CD14-positive monocyte (primary cell): ENCODE measurements at regions not wholly inside any gene's neighbourhood (a gene's known extent, or its start where the extent isn't known, plus 50 kb on each side); places are given as distances from the start of the nearest gene placed in this dataset.

Experiments used
- DNase-seq, 3 donors: peaks; one replicate each; pipeline ENCODE4 v3.0.0-alpha.2; 2011 to 2022
- H2AFZ ChIP-seq: 2 replicates; pipeline ENCODE4 v1.6.0; 2012; ENCODE audit warnings: mild to moderate bottlenecking, low read depth, low read length, inconsistent platforms; ENCODE audit not compliant: insufficient read depth, poor library complexity, severe bottlenecking
- H3K27ac ChIP-seq, 2 donors: 1 replicate in 1 of 2; 2 replicates in 1 of 2; pipeline ENCODE4 v1.5.1; 2012 to 2013; ENCODE audit warnings: low read length in 2 of 2, control low read depth in 1 of 2, inconsistent platforms in 1 of 2, low read depth in 1 of 2, mild to moderate bottlenecking in 1 of 2
- H3K27me3 ChIP-seq, 2 donors: one replicate each; pipeline versions ENCODE4 v1.6.0 to v1.6.1; 2011 to 2013; ENCODE audit warnings: low read length in 2 of 2; ENCODE audit not compliant: control insufficient read depth in 2 of 2, insufficient read depth in 2 of 2
- H3K36me3 ChIP-seq, 2 donors: replicated peaks in 1 of 2; 1 replicate in 1 of 2; 2 replicates in 1 of 2; pipeline versions ENCODE4 v1.5.1 to v1.6.1; 2012 to 2013; ENCODE audit warnings: low read length in 2 of 2, control low read depth in 1 of 2, inconsistent platforms in 1 of 2, mild to moderate bottlenecking in 1 of 2; ENCODE audit not compliant: insufficient read depth in 2 of 2, control insufficient read depth in 1 of 2
- H3K4me1 ChIP-seq, 2 donors: 1 replicate in 1 of 2; 2 replicates in 1 of 2; pipeline versions ENCODE4 v1.5.1 to v1.6.1; 2012 to 2013; ENCODE audit warnings: low read length in 2 of 2, control low read depth in 1 of 2, inconsistent platforms in 1 of 2, mild to moderate bottlenecking in 1 of 2, moderate library complexity in 1 of 2; ENCODE audit not compliant: insufficient read depth in 2 of 2, control insufficient read depth in 1 of 2
- H3K4me2 ChIP-seq: replicated peaks from 2 replicates; pipeline ENCODE3; 2012; ENCODE audit warnings: low read length, moderate library complexity, mild to moderate bottlenecking; ENCODE audit not compliant: poor library complexity, severe bottlenecking; ENCODE audit errors: extremely low read depth
- H3K4me3 ChIP-seq, 3 experiments: fragments of 200-600 bp in 1 of 3; sonication (generic) in 1 of 3; replicated peaks in 1 of 3; 1 replicate in 2 of 3; 2 replicates in 1 of 3; pipeline ENCODE4 v1.5.1; 2011 to 2013; ENCODE audit warnings: low read length in 3 of 3, mild to moderate bottlenecking in 3 of 3, control low read depth in 2 of 3, low read depth in 2 of 3, inconsistent platforms in 1 of 3, moderate library complexity in 1 of 3
- H3K79me2 ChIP-seq: 2 replicates; pipeline ENCODE4 v1.6.0; 2012; ENCODE audit warnings: mild to moderate bottlenecking, control low read depth, inconsistent platforms, low read length, moderate library complexity; ENCODE audit not compliant: insufficient read depth
- H3K9ac ChIP-seq: 2 replicates; pipeline ENCODE4 v1.6.0; 2017; ENCODE audit warnings: low read length, mild to moderate bottlenecking; ENCODE audit not compliant: insufficient read depth, poor library complexity, severe bottlenecking
- H3K9me3 ChIP-seq, 2 donors: replicated peaks in 1 of 2; 1 replicate in 1 of 2; 2 replicates in 1 of 2; pipeline versions ENCODE4 v1.5.1 to v1.6.1; 2012 to 2013; ENCODE audit warnings: low read length in 2 of 2, control low read depth in 1 of 2; ENCODE audit not compliant: control insufficient read depth in 1 of 2, insufficient read depth in 1 of 2
- H4K20me1 ChIP-seq: 2 replicates; pipeline ENCODE4 v1.6.0; 2012; ENCODE audit warnings: mild to moderate bottlenecking, low read length, control low read depth, moderate library complexity; ENCODE audit not compliant: insufficient read depth
- H3K27ac Mint-ChIP-seq, 7 donors: one replicate each; pipeline ENCODE4 v1.8.0; 2020; ENCODE audit warnings: mild to moderate bottlenecking in 7 of 7, mixed read lengths in 7 of 7, moderate library complexity in 6 of 7, inconsistent platforms in 2 of 7
- H3K27me3 Mint-ChIP-seq, 3 donors: one replicate each; pipeline ENCODE4 v1.8.0; 2021 to 2022; ENCODE audit warnings: low read depth in 3 of 3, mild to moderate bottlenecking in 3 of 3, mixed read lengths in 3 of 3, moderate library complexity in 3 of 3, inconsistent platforms in 1 of 3
- H3K36me3 Mint-ChIP-seq, 2 donors: one replicate each; pipeline ENCODE4 v1.8.0; 2020; ENCODE audit warnings: mixed read lengths in 2 of 2, inconsistent platforms in 1 of 2, mild to moderate bottlenecking in 1 of 2
- H3K4me1 Mint-ChIP-seq: one replicate; pipeline ENCODE4 v1.8.0; 2020; ENCODE audit warnings: mild to moderate bottlenecking, mixed read lengths
- H3K4me3 Mint-ChIP-seq, 2 donors: one replicate each; pipeline ENCODE4 v1.8.0; 2020; ENCODE audit warnings: mild to moderate bottlenecking in 2 of 2, mixed read lengths in 2 of 2, moderate library complexity in 1 of 2
- H3K9me3 Mint-ChIP-seq, 7 donors: one replicate each; pipeline ENCODE4 v1.8.0; 2020 to 2022; ENCODE audit warnings: mixed read lengths in 7 of 7, mild to moderate bottlenecking in 6 of 7, moderate library complexity in 6 of 7, inconsistent platforms in 2 of 7
- WGBS: methylation state at CpG from one replicate; pipeline ENCODE4 v1.1.5; 2013; ENCODE audit warnings: missing lambda C conversion rate; ENCODE audit not compliant: insufficient coverage; 5-methylcytosine and 5-hydroxymethylcytosine counted together
- intact Hi-C, 2 donors: fragments of 100-400 bp; cut with micrococcal nuclease; formaldehyde crosslinking; loops; one replicate each; pipeline versions ENCODE4 v1.15.0 to v1.15.1; 2023
- TF ChIP-seq, protein P1 (sequence below): fragments of 200-600 bp; IDR thresholded peaks from one replicate; pipeline ENCODE4 v1.8.0; 2022; ENCODE audit warnings: antibody characterized with exemption, mild to moderate bottlenecking

DNA sequence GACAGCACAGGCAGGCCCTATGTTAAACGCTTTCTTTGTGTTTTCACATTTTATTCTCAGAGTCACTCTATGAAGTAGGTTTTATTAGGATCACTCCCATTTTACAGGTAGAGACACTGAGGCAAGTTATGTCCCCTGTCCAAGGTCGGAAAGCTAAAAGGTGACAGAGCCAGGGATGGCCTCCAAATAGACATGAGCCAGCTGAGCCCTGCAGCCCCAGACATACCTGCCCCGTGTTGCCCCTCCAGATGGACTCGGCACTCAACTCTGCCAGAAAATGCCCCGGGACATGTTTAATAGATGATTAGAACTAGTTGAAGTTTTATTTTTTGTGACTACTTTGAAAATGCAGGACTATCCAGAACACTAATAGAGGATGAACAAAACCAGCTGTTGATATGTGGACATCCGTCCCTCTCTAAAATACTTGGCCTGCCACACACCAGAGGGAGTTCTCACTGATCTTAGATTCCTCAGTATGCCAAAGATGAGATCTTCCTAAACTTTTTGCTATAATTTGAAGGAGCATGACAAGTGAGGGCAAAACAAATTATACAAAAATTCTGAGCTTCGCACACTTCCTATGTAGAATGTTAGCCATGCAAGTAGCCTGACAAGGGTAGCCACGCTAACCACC, 258.6 kb upstream of the ADAMTS16 start:
- Mint-ChIP-seq H3K27me3 (no peaks in the 10 kb centered on the region), H3K27ac (no peak overlapping the region), H3K36me3 (no peaks in the 10 kb centered on the region), H3K9me3 (no peaks in the 10 kb centered on the region), H3K4me3 (no peak overlapping the region), H3K4me1 (no peaks in the 10 kb centered on the region)
- no peak overlapping the region for H3K9ac ChIP-seq
- H3K4me2 ChIP-seq, result no peak overlapping the region
- H3K4me3 ChIP-seq, result no peak overlapping the region
- TF ChIP-seq, protein P1, sequence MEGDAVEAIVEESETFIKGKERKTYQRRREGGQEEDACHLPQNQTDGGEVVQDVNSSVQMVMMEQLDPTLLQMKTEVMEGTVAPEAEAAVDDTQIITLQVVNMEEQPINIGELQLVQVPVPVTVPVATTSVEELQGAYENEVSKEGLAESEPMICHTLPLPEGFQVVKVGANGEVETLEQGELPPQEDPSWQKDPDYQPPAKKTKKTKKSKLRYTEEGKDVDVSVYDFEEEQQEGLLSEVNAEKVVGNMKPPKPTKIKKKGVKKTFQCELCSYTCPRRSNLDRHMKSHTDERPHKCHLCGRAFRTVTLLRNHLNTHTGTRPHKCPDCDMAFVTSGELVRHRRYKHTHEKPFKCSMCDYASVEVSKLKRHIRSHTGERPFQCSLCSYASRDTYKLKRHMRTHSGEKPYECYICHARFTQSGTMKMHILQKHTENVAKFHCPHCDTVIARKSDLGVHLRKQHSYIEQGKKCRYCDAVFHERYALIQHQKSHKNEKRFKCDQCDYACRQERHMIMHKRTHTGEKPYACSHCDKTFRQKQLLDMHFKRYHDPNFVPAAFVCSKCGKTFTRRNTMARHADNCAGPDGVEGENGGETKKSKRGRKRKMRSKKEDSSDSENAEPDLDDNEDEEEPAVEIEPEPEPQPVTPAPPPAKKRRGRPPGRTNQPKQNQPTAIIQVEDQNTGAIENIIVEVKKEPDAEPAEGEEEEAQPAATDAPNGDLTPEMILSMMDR, result no peak
- no peak overlapping the region for H3K27ac ChIP-seq
- no peak for DNase-seq
- H4K20me1 ChIP-seq, result no peaks in the 10 kb centered on the region
- H3K27me3 ChIP-seq, result no peaks in the 10 kb centered on the region
- no peaks in the 10 kb centered on the region for H3K36me3 ChIP-seq
- no peaks in the 10 kb centered on the region for H3K79me2 ChIP-seq
- intact Hi-C loops, result no loop called here
- H2AFZ ChIP-seq, result no peak overlapping the region
- 91% methylated on average over 4 of the region's 8 CpGs for WGBS
- H3K4me1 ChIP-seq, result no peaks in the 10 kb centered on the region
- no peaks in the 10 kb centered on the region for H3K9me3 ChIP-seq

DNA sequence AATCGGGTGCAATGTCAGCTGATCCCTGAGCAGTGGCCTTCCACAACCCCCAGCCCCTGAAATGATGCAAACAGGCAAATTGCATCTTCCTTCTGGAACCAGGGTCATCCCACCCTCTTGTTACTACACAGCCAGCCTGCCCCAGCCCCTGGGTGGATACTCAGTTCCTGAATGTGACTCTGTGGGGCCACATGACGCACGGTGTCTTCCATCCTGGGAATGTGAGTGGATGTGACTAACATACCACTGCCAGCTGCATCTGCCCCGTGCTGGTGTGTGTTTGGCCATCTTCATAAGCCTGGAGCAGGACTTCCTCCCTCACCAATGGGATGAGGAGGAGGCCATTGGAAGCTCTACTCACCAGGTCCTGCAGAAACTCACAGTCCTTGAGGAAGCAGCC, 257.9 kb upstream of the ADAMTS16 start:
- H3K4me3 Mint-ChIP-seq, result no peak overlapping the region
- Histone ChIP-seq H3K9me3 (no peaks in the 10 kb centered on the region), H3K4me2 (no peak overlapping the region), H3K36me3 (no peaks in the 10 kb centered on the region), H2AFZ (no peak overlapping the region), H3K4me3 (no peak overlapping the region), H3K27ac (no peak overlapping the region), H3K79me2 (no peaks in the 10 kb centered on the region), H3K27me3 (no peaks in the 10 kb centered on the region), H3K4me1 (no peaks in the 10 kb centered on the region), H4K20me1 (no peaks in the 10 kb centered on the region), H3K9ac (no peak overlapping the region)
- WGBS, result 92% methylated on average over 1 of the region's 4 CpGs
- no peaks in the 10 kb centered on the region for H3K4me1 Mint-ChIP-seq
- TF ChIP-seq, protein P1, result no peak
- H3K27ac Mint-ChIP-seq, result peak overlapping the region in 1 of 7 donors; percentile 7
- no peaks in the 10 kb centered on the region for H3K9me3 Mint-ChIP-seq
- DNase-seq, result no peak
- no peaks in the 10 kb centered on the region for H3K36me3 Mint-ChIP-seq
- H3K27me3 Mint-ChIP-seq, result no peaks in the 10 kb centered on the region
- intact Hi-C loops, result no loop called here
